Body of pancreas (tissue), 4 donors: ENCODE measurements at regions not wholly inside any gene's neighbourhood (a gene's known extent, or its start where the extent isn't known, plus 50 kb on each side); places are given as distances from the start of the nearest gene placed in this dataset.

ENCODE experiments used
- ATAC-seq: fragments of 150-250 bp; one replicate; pipeline ENCODE4 v1.9.1; 2016
- DNase-seq, 4 donors: peaks; one replicate each; pipeline ENCODE4 v3.0.0-alpha.2; 2019
- H3K27ac ChIP-seq, 4 donors: fragments of 200-600 bp; sonication (generic); 1 replicate in 3 of 4; 2 replicates in 1 of 4; pipeline versions ENCODE4 v1.5.1 to v1.6.1; 2016 to 2019; ENCODE audit warnings: mild to moderate bottlenecking in 1 of 4, mixed read lengths in 1 of 4, moderate library complexity in 1 of 4
- H3K27me3 ChIP-seq, 2 donors: fragments of 200-600 bp; sonication (generic); one replicate each; pipeline ENCODE4 v1.6.0; 2016; ENCODE audit warnings: mild to moderate bottlenecking in 1 of 2
- H3K36me3 ChIP-seq, 2 donors: fragments of 200-600 bp; sonication (generic); replicated peaks in 1 of 2; 2 replicates each; pipeline ENCODE4 v1.5.1; 2016; ENCODE audit warnings: low read depth in 2 of 2; ENCODE audit not compliant: insufficient read depth in 1 of 2
- H3K4me1 ChIP-seq: fragments of 200-600 bp; sonication (generic); one replicate; pipeline ENCODE4 v1.6.0; 2016
- H3K4me3 ChIP-seq, 2 donors: fragments of 200-600 bp; sonication (generic); 1 replicate in 1 of 2; 2 replicates in 1 of 2; pipeline ENCODE4 v1.5.1; 2016 to 2019
- H3K9me3 ChIP-seq, 3 donors: fragments of 200-600 bp; sonication (generic); 1 replicate in 2 of 3; 2 replicates in 1 of 3; pipeline ENCODE4 v1.5.1; 2016
- POLR2A ChIP-seq, 3 donors: fragments of 450-650 bp; IDR thresholded peaks; one replicate each; pipeline ENCODE4 v1.6.1; 2016; ENCODE audit warnings: antibody characterized with exemption in 3 of 3, mild to moderate bottlenecking in 2 of 3
- WGBS, 2 donors: methylation state at CpG; one replicate each; pipeline ENCODE4 v1.1.5; 2017; 5-methylcytosine and 5-hydroxymethylcytosine counted together
- intact Hi-C: fragments of 100-400 bp; cut with DNase I; formaldehyde crosslinking; loops from one replicate; pipeline ENCODE4 v1.15.1; 2023
- TF ChIP-seq, protein P1 (sequence below), 7 experiments: fragments of 450-650 bp in 4 of 7; fragments of 200-600 bp in 3 of 7; sonication (generic) in 3 of 7; IDR thresholded peaks; one replicate each; pipeline ENCODE4 v1.5.1; 2016 to 2019; ENCODE audit warnings: antibody characterized with exemption in 7 of 7

DNA sequence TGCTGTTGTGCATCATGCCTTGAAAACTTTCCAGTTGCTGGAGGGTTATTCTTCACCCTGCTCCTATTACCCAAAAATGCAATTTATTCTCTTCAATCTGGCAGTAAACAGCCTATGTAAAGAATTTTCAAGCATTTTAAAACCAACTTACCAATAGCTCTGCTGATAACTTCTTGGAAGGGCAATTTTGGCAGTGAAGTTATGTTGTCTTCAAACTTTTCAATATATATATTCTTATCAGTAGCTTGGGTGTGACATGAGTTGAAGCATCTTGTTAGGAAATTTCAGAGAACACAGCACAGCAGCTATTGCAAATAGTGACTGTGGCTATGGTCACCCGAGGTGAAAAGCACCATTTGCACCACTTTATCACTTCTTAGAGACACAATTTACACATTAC, 395.5 kb downstream of the STK39 start:
- no peak for ATAC-seq
- H3K27ac ChIP-seq = no peak overlapping the region

DNA sequence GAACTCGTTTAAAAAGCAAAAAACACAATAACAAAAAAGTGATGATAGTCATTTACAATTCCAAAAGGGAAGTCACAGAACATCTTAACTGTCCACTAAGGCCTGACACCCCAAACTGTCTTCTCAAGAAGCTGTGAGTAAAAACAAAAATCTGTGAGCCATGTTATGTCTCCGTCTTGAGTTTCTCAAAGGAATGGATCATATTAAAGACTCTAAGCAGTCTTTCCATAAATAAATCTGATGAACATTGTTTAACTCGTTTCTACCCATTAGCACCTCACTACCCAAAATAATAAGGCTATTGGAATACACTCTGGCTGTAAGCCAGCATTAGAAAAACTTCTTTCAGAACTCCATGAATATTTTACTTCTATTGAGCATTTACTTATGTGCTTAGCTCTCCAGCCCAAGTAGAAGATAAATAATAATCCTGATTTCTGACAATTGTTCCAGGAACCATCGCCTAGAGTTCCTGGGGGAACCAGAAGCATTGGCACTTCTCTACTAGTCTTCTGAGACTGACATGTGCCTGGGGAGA, 396.0 kb downstream of the STK39 start:
- ATAC-seq (no peak), DNase-seq (no peak)
- TF ChIP-seq, protein P1, sequence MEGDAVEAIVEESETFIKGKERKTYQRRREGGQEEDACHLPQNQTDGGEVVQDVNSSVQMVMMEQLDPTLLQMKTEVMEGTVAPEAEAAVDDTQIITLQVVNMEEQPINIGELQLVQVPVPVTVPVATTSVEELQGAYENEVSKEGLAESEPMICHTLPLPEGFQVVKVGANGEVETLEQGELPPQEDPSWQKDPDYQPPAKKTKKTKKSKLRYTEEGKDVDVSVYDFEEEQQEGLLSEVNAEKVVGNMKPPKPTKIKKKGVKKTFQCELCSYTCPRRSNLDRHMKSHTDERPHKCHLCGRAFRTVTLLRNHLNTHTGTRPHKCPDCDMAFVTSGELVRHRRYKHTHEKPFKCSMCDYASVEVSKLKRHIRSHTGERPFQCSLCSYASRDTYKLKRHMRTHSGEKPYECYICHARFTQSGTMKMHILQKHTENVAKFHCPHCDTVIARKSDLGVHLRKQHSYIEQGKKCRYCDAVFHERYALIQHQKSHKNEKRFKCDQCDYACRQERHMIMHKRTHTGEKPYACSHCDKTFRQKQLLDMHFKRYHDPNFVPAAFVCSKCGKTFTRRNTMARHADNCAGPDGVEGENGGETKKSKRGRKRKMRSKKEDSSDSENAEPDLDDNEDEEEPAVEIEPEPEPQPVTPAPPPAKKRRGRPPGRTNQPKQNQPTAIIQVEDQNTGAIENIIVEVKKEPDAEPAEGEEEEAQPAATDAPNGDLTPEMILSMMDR (IDR thresholded peaks at IDR 0.05) = no peak
- TF ChIP-seq POLR2A (IDR thresholded peaks at IDR 0.05) = no peak
- Histone ChIP-seq H3K36me3 (no peaks in the 10 kb centered on the region), H3K9me3 (no peaks in the 10 kb centered on the region), H3K4me1 (no peaks in the 10 kb centered on the region), H3K27me3 (no peaks in the 10 kb centered on the region), H3K4me3 (no peak overlapping the region), H3K27ac (no peak overlapping the region)
- intact Hi-C loops = no loop called here
- 60 to 65% methylated on average over 4 of the region's 4 CpGs for WGBS, 2 donors

More for the DNA sequence above, 395.5 kb downstream of the STK39 start:
- WGBS, 2 donors = 5 to 38% methylated on average over 1 of the region's 1 CpG
- DNase-seq = no peak
- Histone ChIP-seq H3K36me3 (no peaks in the 10 kb centered on the region), H3K4me3 (no peak overlapping the region), H3K27me3 (no peaks in the 10 kb centered on the region), H3K9me3 (no peaks in the 10 kb centered on the region), H3K4me1 (no peaks in the 10 kb centered on the region)
- intact Hi-C loops = no loop called here
- TF ChIP-seq, protein P1 (IDR thresholded peaks at IDR 0.05) = no peak
- no peak for TF ChIP-seq POLR2A (IDR thresholded peaks at IDR 0.05)

DNA sequence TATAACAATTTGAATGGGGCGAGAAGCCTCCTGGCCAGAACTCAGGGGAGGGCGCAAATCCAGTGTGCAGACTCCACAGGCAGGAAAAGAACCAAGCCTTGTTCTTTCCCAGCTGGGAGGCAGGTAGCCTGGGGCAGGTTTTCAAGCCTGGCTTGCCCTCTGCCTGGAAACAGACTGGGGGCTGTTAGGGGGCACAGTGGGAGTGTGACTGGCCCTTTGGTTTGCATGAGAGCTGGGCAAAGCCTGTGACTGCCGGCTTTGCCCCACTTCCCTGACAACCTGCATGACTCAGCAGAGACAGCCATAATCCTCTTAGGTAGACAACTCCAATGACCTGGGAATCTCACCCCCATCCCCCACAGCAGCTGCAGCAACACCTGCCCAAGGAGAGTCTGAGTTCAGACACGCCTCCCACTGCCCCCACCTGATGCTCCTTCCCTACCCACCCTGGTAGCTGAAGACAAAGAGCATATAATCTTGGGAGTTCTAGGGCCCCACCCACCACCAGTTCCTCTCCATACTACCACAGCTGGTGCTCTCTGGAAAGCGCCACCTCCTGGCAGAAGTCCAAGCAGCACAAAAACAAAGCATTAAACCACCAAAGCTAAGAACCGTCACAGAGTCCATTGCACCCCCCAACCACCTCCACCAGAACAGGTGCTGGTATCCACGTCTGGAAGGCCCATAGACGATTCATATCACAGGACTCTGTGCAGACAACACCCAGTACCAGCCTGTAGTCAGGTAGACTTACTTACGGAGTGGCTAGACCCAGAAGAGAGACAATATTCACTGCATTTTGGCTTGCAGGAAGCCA, 402.5 kb downstream of the STK39 start:
- Histone ChIP-seq H3K4me3 (no peak overlapping the region), H3K36me3 (no peaks in the 10 kb centered on the region), H3K9me3 (no peaks in the 10 kb centered on the region), H3K27ac (no peak overlapping the region), H3K27me3 (no peaks in the 10 kb centered on the region), H3K4me1 (no peaks in the 10 kb centered on the region)
- ATAC-seq (no peak), DNase-seq (peak in 2 of 4 donors; percentile 14)
- intact Hi-C loops = no loop called here
- TF ChIP-seq, protein P1 (IDR thresholded peaks at IDR 0.05) = no peak
- no peak for TF ChIP-seq POLR2A (IDR thresholded peaks at IDR 0.05)
- 85 to 90% methylated on average over 8 to 9 of the region's 9 CpGs for WGBS, 2 donors

DNA sequence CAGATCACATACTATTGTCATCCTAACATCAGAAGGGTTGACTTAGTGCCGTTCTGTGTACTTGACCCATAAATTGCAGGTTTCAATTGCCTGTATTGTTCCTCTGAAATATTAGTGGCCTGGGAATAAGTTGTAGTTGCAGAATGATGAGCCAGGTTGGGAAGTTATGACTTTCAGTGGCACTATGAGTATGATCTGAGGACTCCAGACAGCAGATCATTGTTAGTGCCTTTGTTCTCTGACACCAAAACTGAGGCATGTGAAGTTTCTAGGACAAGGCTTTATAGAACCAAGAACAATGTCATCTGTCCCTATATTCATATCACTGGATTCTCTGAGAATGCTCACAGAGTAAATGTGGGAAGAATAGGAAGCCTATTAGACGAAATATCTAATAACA, 403.7 kb downstream of the STK39 start:
- no peak overlapping the region for H3K4me3 ChIP-seq
- WGBS, 2 donors = 78 to 90% methylated on average over 2 of the region's 2 CpGs
- no peaks in the 10 kb centered on the region for H3K36me3 ChIP-seq
- no peak for ATAC-seq
- TF ChIP-seq, protein P1 (IDR thresholded peaks at IDR 0.05) = no peak
- TF ChIP-seq POLR2A (IDR thresholded peaks at IDR 0.05) = no peak
- no peak overlapping the region for H3K27ac ChIP-seq
- intact Hi-C loops = no loop called here
- H3K27me3 ChIP-seq = no peaks in the 10 kb centered on the region
- no peaks in the 10 kb centered on the region for H3K4me1 ChIP-seq
- no peak for DNase-seq
- no peaks in the 10 kb centered on the region for H3K9me3 ChIP-seq

DNA sequence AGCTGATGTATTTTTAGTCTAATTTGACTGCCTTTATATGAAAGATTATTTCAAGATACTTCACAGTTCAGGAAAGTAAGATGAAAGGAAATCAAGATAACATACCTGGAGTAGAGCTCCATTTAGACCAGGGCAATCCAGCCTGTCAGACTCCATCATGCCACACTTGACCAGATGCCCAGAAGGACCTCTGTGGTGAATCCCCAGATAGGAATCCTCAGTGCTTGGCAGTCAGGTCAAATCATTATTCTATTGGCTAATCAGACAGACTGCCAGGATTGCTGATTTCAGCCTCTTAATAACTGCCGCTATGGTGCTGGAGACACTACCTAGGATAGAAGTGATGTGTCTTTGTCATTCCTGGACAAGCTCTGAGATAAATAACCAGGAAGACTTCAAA, 404.2 kb downstream of the STK39 start:
- no peaks in the 10 kb centered on the region for H3K4me1 ChIP-seq
- H3K27ac ChIP-seq = no peak overlapping the region
- DNase-seq (no peak), ATAC-seq (no peak)
- no peak overlapping the region for H3K4me3 ChIP-seq
- H3K36me3 ChIP-seq = no peaks in the 10 kb centered on the region
- no peak for TF ChIP-seq POLR2A (IDR thresholded peaks at IDR 0.05)
- TF ChIP-seq, protein P1 (IDR thresholded peaks at IDR 0.05) = no peak
- WGBS, 2 donors = 94 to 100% methylated on average over 1 of the region's 1 CpG
- H3K9me3 ChIP-seq = no peaks in the 10 kb centered on the region
- intact Hi-C loops = no loop called here
- H3K27me3 ChIP-seq = no peaks in the 10 kb centered on the region
